ENCODE measurements at regions not wholly inside any gene's neighbourhood (a gene's known extent, or its start where the extent isn't known, plus 50 kb on each side); places are given as distances from the start of the nearest gene placed in this dataset.

DNA sequence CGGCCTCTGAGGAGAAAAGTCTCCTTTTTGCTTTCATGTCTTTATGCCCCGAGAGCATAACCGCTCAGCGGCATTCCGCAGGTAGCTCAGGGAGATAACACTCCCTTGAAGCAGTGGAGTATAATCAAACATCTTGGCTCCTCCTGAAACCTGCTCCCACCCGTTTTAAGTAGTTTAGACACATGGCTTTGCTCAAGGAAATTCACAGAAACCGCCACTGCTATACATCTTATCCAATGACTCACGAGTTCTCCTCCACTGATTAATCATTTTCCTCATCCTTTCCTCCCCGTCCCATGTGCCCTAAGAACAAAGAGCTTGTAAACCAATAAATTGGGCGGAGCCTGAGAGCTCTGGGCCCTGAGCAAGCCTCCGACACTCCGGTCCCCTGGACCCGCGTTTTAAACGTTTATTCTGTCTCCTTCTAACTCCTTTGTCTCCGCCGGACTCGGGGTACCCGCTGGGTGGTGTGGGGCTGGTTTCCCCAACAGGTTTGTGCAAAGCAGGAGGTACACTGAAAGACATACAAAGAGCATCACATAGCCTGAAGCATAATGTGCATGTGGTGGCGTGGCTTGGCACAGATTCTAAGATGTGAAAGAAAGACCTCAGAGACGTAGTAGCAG is 401.2 kb downstream of the TLL1 start:
- Histone ChIP-seq H3F3A (ENCODE audit: low read depth) (no peaks in the 10 kb centered on the region), H3K27me3 (ENCODE audit: insufficient read depth, low read length, poor library complexity, severe bottlenecking) (no peaks in the 10 kb centered on the region), H3K79me2 (ENCODE audit: insufficient read depth, low read length) (no peaks in the 10 kb centered on the region), H3K4me3 (ENCODE audit: low read length, poor library complexity, severe bottlenecking) (no peak overlapping the region), H3K36me3 (ENCODE audit: insufficient read depth, low read length) (no peaks in the 10 kb centered on the region), H3K9me2 (replicated peaks; ENCODE audit: low read depth, low read length) (no peaks in the 10 kb centered on the region), H3K4me1 (ENCODE audit: insufficient read depth, low read length, poor library complexity, severe bottlenecking) (peaks cover 11% of the 10 kb centered on the region), H3K9ac (ENCODE audit: low read depth, low read length, poor library complexity, severe bottlenecking) (no peak overlapping the region), H3K4me2 (ENCODE audit: low read depth, low read length, poor library complexity, severe bottlenecking) (no peak overlapping the region), H2AFZ (ENCODE audit: low read length) (no peak overlapping the region), H4K20me1 (ENCODE audit: insufficient read depth, low read length, poor library complexity, severe bottlenecking) (no peaks in the 10 kb centered on the region), H3K9me3 (ENCODE audit: insufficient read depth, low read depth, low read length) (no peaks in the 10 kb centered on the region)
- no peak for TF ChIP-seq EZH2phosphoT487 (IDR thresholded peaks at IDR 0.05; ENCODE audit: borderline replicate concordance)
- no peak for TF ChIP-seq CTCF (conservative IDR thresholded peaks at IDR 0.05; ENCODE audit: low read length)

DNA sequence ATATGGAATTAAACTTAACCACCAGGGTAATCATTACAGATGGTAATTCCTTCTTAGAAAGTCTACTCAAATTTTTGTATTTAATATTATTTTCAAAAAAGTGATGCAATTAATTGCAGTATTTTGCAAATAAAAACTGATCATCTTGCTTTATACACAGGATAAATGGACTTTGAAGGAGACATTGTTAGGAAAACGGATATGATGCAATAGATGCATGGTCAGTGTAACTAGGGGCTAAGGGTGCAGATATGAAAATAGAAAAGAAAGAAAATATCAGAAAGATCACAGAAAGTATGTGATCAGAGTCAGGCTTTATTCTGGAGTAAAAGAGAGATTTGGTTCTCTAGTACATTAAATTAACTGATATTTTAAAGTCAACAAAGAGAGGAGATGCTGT is 401.7 kb downstream of the TLL1 start:
- no peaks in the 10 kb centered on the region for H3K9me2 ChIP-seq (replicated peaks; ENCODE audit: low read depth, low read length)
- H2AFZ ChIP-seq (ENCODE audit: low read length) = no peak overlapping the region
- H3K36me3 ChIP-seq (ENCODE audit: insufficient read depth, low read length) = no peaks in the 10 kb centered on the region
- no peaks in the 10 kb centered on the region for H4K20me1 ChIP-seq (ENCODE audit: insufficient read depth, low read length, poor library complexity, severe bottlenecking)
- TF ChIP-seq CTCF (conservative IDR thresholded peaks at IDR 0.05; ENCODE audit: low read length) = no peak
- no peak for TF ChIP-seq EZH2phosphoT487 (IDR thresholded peaks at IDR 0.05; ENCODE audit: borderline replicate concordance)
- H3K4me2 ChIP-seq (ENCODE audit: low read depth, low read length, poor library complexity, severe bottlenecking) = no peak overlapping the region
- H3K4me3 ChIP-seq (ENCODE audit: low read length, poor library complexity, severe bottlenecking) = no peak overlapping the region
- H3K4me1 ChIP-seq (ENCODE audit: insufficient read depth, low read length, poor library complexity, severe bottlenecking) = peaks cover 11% of the 10 kb centered on the region
- H3K27me3 ChIP-seq (ENCODE audit: insufficient read depth, low read length, poor library complexity, severe bottlenecking) = no peaks in the 10 kb centered on the region
- no peaks in the 10 kb centered on the region for H3K79me2 ChIP-seq (ENCODE audit: insufficient read depth, low read length)
- H3K9ac ChIP-seq (ENCODE audit: low read depth, low read length, poor library complexity, severe bottlenecking) = no peak overlapping the region
- no peaks in the 10 kb centered on the region for H3F3A ChIP-seq (ENCODE audit: low read depth)
- H3K9me3 ChIP-seq (ENCODE audit: insufficient read depth, low read depth, low read length) = no peaks in the 10 kb centered on the region

GRCh38 chr4:166277401-166277800 is 404.4 kb downstream of the TLL1 start:
- H3K36me3 ChIP-seq (ENCODE audit: insufficient read depth, low read length) = no peaks in the 10 kb centered on the region
- no peaks in the 10 kb centered on the region for H3K9me3 ChIP-seq (ENCODE audit: insufficient read depth, low read depth, low read length)
- H3K4me3 ChIP-seq (ENCODE audit: low read length, poor library complexity, severe bottlenecking) = no peak overlapping the region
- no peaks in the 10 kb centered on the region for H4K20me1 ChIP-seq (ENCODE audit: insufficient read depth, low read length, poor library complexity, severe bottlenecking)
- H3K9ac ChIP-seq (ENCODE audit: low read depth, low read length, poor library complexity, severe bottlenecking) = no peak overlapping the region
- no peaks in the 10 kb centered on the region for H3F3A ChIP-seq (ENCODE audit: low read depth)
- no peaks in the 10 kb centered on the region for H3K79me2 ChIP-seq (ENCODE audit: insufficient read depth, low read length)
- H3K4me1 ChIP-seq (ENCODE audit: insufficient read depth, low read length, poor library complexity, severe bottlenecking) = peaks cover 11% of the 10 kb centered on the region
- TF ChIP-seq EZH2phosphoT487 (IDR thresholded peaks at IDR 0.05; ENCODE audit: borderline replicate concordance) (no peak), CTCF (conservative IDR thresholded peaks at IDR 0.05; ENCODE audit: low read length) (no peak)
- H2AFZ ChIP-seq (ENCODE audit: low read length) = no peak overlapping the region
- H3K4me2 ChIP-seq (ENCODE audit: low read depth, low read length, poor library complexity, severe bottlenecking) = no peak overlapping the region
- H3K9me2 ChIP-seq (replicated peaks; ENCODE audit: low read depth, low read length) = no peaks in the 10 kb centered on the region
- H3K27me3 ChIP-seq (ENCODE audit: insufficient read depth, low read length, poor library complexity, severe bottlenecking) = no peaks in the 10 kb centered on the region
